ENCODE measurements at regions not wholly inside any gene's neighbourhood (a gene's known extent, or its start where the extent isn't known, plus 50 kb on each side); places are given as distances from the start of the nearest gene placed in this dataset.

- TF ChIP-seq REST (IDR thresholded peaks at IDR 0.05; ENCODE audit: borderline replicate concordance in 1 of 2, low read depth in 1 of 2, low read length in 2 of 2) (no peak), ZNF276 (CRISPR knock-in tag; IDR thresholded peaks at IDR 0.05; ENCODE audit: low read depth) (no peak), EP300 (IDR thresholded peaks at IDR 0.05; ENCODE audit: low read depth in 2 of 2, low read length in 2 of 2) (no peak), EP300 (CRISPR knock-in tag; IDR thresholded peaks at IDR 0.05; ENCODE audit: borderline replicate concordance) (no peak), JUN (CRISPR knock-in tag; IDR thresholded peaks at IDR 0.05) (no peak), PRDM4 (CRISPR knock-in tag; IDR thresholded peaks at IDR 0.05; ENCODE audit: borderline replicate concordance) (no peak)
Observed at GRCh38 chr16:13645601-13646245, 274.2 kb upstream of the ERCC4 start.
